ENCODE measurements at regions not wholly inside any gene's neighbourhood (a gene's known extent, or its start where the extent isn't known, plus 50 kb on each side); places are given as distances from the start of the nearest gene placed in this dataset.

- no peak for TF ChIP-seq EZH2 (IDR thresholded peaks at IDR 0.05; ENCODE audit: borderline replicate concordance, low read depth, low read length, severe bottlenecking)
- TF ChIP-seq CTCF (IDR thresholded peaks at IDR 0.05; ENCODE audit: borderline replicate concordance, extremely low read depth, low read length, poor library complexity, severe bottlenecking) = no peak
Observed at GRCh38 chr1:4119516-4120220, 219.6 kb upstream of the C1orf174 start.

Data from DND-41 (cell line).